Bone marrow (tissue), 2 donors: ENCODE measurements at regions not wholly inside any gene's neighbourhood (a gene's known extent, or its start where the extent isn't known, plus 50 kb on each side); places are given as distances from the start of the nearest gene placed in this dataset.
"Not testable (repeated sequence)": the region's sequence is repeated elsewhere in the genome, so short reads cannot be mapped to it uniquely, and the experiment has no call there.

ENCODE experiments used
- DNase-seq, 2 donors: peaks; one replicate each; lab custom pipeline; 2025; lab: John Stamatoyannopoulos, UW

GRCh38 chr3:166322391-166322790 is 485.2 kb upstream of the BCHE start:
- DNase-seq, result no peak

GRCh38 chr3:166307756-166308350 is 470.6 kb upstream of the BCHE start:
- DNase-seq, result no peak

- DNase-seq, result no peak
Measured at GRCh38 chr3:166304584-166304983, 467.4 kb upstream of the BCHE start.

GRCh38 chr3:166303681-166304080 is 466.5 kb upstream of the BCHE start:
- DNase-seq, result no peak

- DNase-seq, result no peak
Measured at GRCh38 chr3:166302331-166302730, 465.1 kb upstream of the BCHE start.

GRCh38 chr3:166296179-166296783 is 459.1 kb upstream of the BCHE start:
- no peak for DNase-seq

GRCh38 chr3:166291186-166291955 is 454.1 kb upstream of the BCHE start:
- DNase-seq, result no peak

- DNase-seq, result no peak
Measured at GRCh38 chr3:166285001-166285400, 447.8 kb upstream of the BCHE start.

GRCh38 chr3:166283840-166284239 is 446.6 kb upstream of the BCHE start:
- DNase-seq, result no peak

- DNase-seq, result no peak
Measured at GRCh38 chr3:166282931-166283330, 445.7 kb upstream of the BCHE start.

- DNase-seq, result no peak
Measured at GRCh38 chr3:166279636-166280035, 442.4 kb upstream of the BCHE start.

GRCh38 chr3:166275024-166275390 is 437.8 kb upstream of the BCHE start:
- DNase-seq, result no peak

- DNase-seq, result no peak
Measured at GRCh38 chr3:166274351-166275023, 437.3 kb upstream of the BCHE start.

GRCh38 chr3:166270429-166270828 is 433.2 kb upstream of the BCHE start:
- no peak for DNase-seq

- no peak for DNase-seq
Measured at GRCh38 chr3:166265153-166265552, 427.9 kb upstream of the BCHE start.

- no peak for DNase-seq
Measured at GRCh38 chr3:166263460-166263859, 426.2 kb upstream of the BCHE start.

- not testable (repeated sequence) for DNase-seq
Measured at GRCh38 chr3:166258293-166258850, 421.1 kb upstream of the BCHE start.

- DNase-seq, result no peak
Measured at GRCh38 chr3:166257715-166258114, 420.5 kb upstream of the BCHE start.

GRCh38 chr3:166248784-166249183 is 411.6 kb upstream of the BCHE start:
- DNase-seq, result no peak

- no peak for DNase-seq
Measured at GRCh38 chr3:166243511-166243910, 406.3 kb upstream of the BCHE start.

- DNase-seq, result no peak
Measured at GRCh38 chr3:166223120-166223519, 385.9 kb upstream of the BCHE start.

GRCh38 chr3:166211451-166211850 is 374.2 kb upstream of the BCHE start:
- no peak for DNase-seq

GRCh38 chr3:166209701-166210100 is 372.5 kb upstream of the BCHE start:
- no peak for DNase-seq
